ENCODE measurements at regions not wholly inside any gene's neighbourhood (a gene's known extent, or its start where the extent isn't known, plus 50 kb on each side); places are given as distances from the start of the nearest gene placed in this dataset.

DNA sequence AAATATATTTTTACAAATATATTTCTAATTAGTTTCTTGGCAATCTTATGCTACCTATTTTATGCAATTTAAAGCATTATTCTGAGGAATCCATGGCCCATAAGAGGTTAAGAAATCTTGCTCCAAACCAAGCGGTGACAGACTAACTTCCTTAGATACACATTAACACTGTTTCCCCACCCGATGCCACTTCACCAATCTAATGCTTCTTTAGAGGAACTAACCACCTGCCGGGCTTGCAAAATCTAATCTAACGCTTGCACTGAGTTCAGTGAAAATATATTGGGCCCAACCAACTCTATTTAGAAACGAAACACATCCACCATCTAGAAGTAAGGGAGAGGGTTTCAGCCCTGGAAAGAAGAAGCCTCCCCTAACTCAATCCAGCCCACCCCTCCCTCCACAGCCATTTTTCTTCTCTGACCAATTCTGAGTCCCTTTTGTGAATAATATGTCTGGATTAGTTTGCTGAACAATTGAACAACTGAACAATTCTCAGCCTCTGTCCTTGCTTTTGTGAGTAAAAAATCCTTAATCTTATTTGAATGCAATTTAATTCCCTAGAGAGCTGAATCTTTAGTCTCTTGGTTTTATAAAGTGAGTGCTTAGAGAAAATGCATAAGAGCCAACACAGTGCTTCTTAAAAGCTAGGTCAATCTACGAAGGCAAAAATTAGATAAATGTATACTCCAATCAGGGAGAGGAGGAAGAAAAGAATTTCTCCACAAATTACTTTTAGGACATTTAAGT is 150.4 kb upstream of the ADAMTS9 start:
- H3K4me2 ChIP-seq (ENCODE audit: low read length) = no peak overlapping the region
- H3K36me3 ChIP-seq (ENCODE audit: control insufficient read depth, insufficient read depth, low read length) = no peaks in the 10 kb centered on the region
- no peak overlapping the region for H3K9ac ChIP-seq
- H3K79me2 ChIP-seq = no peaks in the 10 kb centered on the region
- no peaks in the 10 kb centered on the region for H3K27me3 ChIP-seq (ENCODE audit: control insufficient read depth, insufficient read depth, low read length)
- H3K27ac ChIP-seq = no peak overlapping the region
- no peak overlapping the region for H2AFZ ChIP-seq
- H3K4me3 ChIP-seq (ENCODE audit: low read depth, low read length) = no peak overlapping the region
- H3K9me3 ChIP-seq (ENCODE audit: control insufficient read depth, low read length) = no peaks in the 10 kb centered on the region
- H3K4me1 ChIP-seq = no peaks in the 10 kb centered on the region
- TF ChIP-seq CTCF (IDR thresholded peaks at IDR 0.05) = no peak

DNA sequence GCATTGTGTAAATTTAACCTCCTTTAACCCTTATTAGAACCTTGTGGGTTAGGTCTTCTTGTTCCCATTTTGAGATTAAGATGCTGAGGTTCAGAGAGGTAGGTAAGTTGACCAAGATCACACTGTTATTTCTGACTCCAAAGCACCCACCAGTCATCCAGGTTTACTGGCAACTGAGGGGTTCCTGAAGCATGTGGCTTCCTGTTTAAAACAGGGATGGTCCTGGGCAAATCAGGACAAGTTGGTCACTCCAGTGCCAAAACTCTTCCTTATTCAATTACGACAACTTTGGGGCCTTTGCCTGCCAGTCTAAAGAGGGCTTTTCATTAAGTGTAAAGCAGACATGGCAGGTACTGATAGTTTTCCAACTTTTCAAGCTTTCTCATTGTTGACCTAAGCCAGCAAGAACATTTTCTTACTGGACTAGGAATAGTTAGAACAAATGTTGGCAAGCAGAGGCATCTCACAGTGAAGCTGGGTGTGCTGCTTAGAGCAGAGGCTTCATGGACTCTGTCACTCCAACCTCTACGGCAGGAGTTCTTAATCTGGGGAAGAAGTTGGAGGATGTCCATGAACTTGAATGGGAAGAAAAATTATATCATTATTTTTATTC is 149.4 kb upstream of the ADAMTS9 start:
- H3K36me3 ChIP-seq (ENCODE audit: control insufficient read depth, insufficient read depth, low read length) = no peaks in the 10 kb centered on the region

GRCh38 chr3:64836097-64836496 is 148.3 kb upstream of the ADAMTS9 start:
- no peak for TF ChIP-seq CTCF (IDR thresholded peaks at IDR 0.05)
- Histone ChIP-seq H3K9ac (no peak overlapping the region), H3K79me2 (no peaks in the 10 kb centered on the region), H3K4me2 (ENCODE audit: low read length) (no peak overlapping the region), H3K27me3 (ENCODE audit: control insufficient read depth, insufficient read depth, low read length) (no peaks in the 10 kb centered on the region), H3K36me3 (ENCODE audit: control insufficient read depth, insufficient read depth, low read length) (no peaks in the 10 kb centered on the region), H3K4me1 (no peaks in the 10 kb centered on the region), H3K9me3 (ENCODE audit: control insufficient read depth, low read length) (no peaks in the 10 kb centered on the region), H2AFZ (no peak overlapping the region), H3K4me3 (ENCODE audit: low read depth, low read length) (no peak overlapping the region), H3K27ac (no peak overlapping the region)

More for the DNA sequence above, 149.4 kb upstream of the ADAMTS9 start:
- Histone ChIP-seq H3K79me2 (no peaks in the 10 kb centered on the region), H3K4me3 (ENCODE audit: low read depth, low read length) (no peak overlapping the region), H3K4me1 (no peaks in the 10 kb centered on the region), H3K4me2 (ENCODE audit: low read length) (no peak overlapping the region), H2AFZ (no peak overlapping the region), H3K27me3 (ENCODE audit: control insufficient read depth, insufficient read depth, low read length) (no peaks in the 10 kb centered on the region), H3K27ac (no peak overlapping the region), H3K9me3 (ENCODE audit: control insufficient read depth, low read length) (no peaks in the 10 kb centered on the region), H3K9ac (no peak overlapping the region)
- TF ChIP-seq CTCF (IDR thresholded peaks at IDR 0.05) = no peak

DNA sequence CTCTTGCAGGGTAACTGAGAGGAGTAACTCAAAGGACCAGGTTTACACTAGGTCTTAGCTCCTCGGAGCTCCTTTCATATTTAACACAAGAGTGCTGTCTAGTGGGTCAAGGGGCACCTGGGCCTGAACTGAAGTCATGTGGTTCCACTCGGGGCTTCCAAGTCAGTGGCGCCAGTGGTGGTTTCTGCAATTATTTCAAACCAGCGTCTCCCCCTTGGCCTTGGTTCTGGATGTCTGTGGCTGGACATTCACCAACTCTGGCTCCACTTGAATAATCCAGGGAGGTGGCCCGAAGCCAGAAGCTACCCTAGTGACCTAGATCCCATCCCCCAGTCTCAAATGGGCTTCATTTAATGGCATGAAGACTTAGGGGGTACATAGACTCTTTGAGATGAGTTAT is 144.3 kb upstream of the ADAMTS9 start:
- H3K79me2 ChIP-seq = no peaks in the 10 kb centered on the region
- H3K4me2 ChIP-seq (ENCODE audit: low read length) = no peak overlapping the region
- no peak overlapping the region for H2AFZ ChIP-seq
- H3K9ac ChIP-seq = no peak overlapping the region
- no peak overlapping the region for H3K27ac ChIP-seq
- H3K36me3 ChIP-seq (ENCODE audit: control insufficient read depth, insufficient read depth, low read length) = no peaks in the 10 kb centered on the region
- TF ChIP-seq CTCF (IDR thresholded peaks at IDR 0.05) = no peak
- no peaks in the 10 kb centered on the region for H3K9me3 ChIP-seq (ENCODE audit: control insufficient read depth, low read length)
- no peak overlapping the region for H3K4me3 ChIP-seq (ENCODE audit: low read depth, low read length)
- H3K4me1 ChIP-seq = no peaks in the 10 kb centered on the region
- H3K27me3 ChIP-seq (ENCODE audit: control insufficient read depth, insufficient read depth, low read length) = no peaks in the 10 kb centered on the region

- Histone ChIP-seq H3K9ac (no peak overlapping the region), H3K36me3 (ENCODE audit: control insufficient read depth, insufficient read depth, low read length) (no peaks in the 10 kb centered on the region), H3K4me2 (ENCODE audit: low read length) (no peak overlapping the region), H3K4me3 (ENCODE audit: low read depth, low read length) (no peak overlapping the region), H3K9me3 (ENCODE audit: control insufficient read depth, low read length) (no peaks in the 10 kb centered on the region), H3K27ac (no peak overlapping the region), H3K79me2 (no peaks in the 10 kb centered on the region), H3K27me3 (ENCODE audit: control insufficient read depth, insufficient read depth, low read length) (no peaks in the 10 kb centered on the region), H3K4me1 (no peaks in the 10 kb centered on the region), H2AFZ (no peak overlapping the region)
- TF ChIP-seq CTCF (IDR thresholded peaks at IDR 0.05) = no peak
These were observed 142.9 kb upstream of the ADAMTS9 start for GRCh38 chr3:64830681-64831080.

Data from parathyroid adenoma (tissue), 2 donors.